ENCODE measurements at regions not wholly inside any gene's neighbourhood (a gene's known extent, or its start where the extent isn't known, plus 50 kb on each side); places are given as distances from the start of the nearest gene placed in this dataset.

- TF ChIP-seq GATA1 (IDR thresholded peaks at IDR 0.05; ENCODE audit: low read depth, low read length) = no peak
- TF ChIP-seq POLR2A (IDR thresholded peaks at IDR 0.05; ENCODE audit: low read length) = no peak
These were observed 485.7 kb upstream of the JARID2 start for GRCh38 chr6:14759976-14760672.

GRCh38 chr6:14762077-14762476 is 483.8 kb upstream of the JARID2 start:
- DNase-seq = no peak
- no peak for TF ChIP-seq GATA1 (IDR thresholded peaks at IDR 0.05; ENCODE audit: low read depth, low read length)
- TF ChIP-seq POLR2A (IDR thresholded peaks at IDR 0.05; ENCODE audit: low read length) = no peak

More at GRCh38 chr6:14759976-14760672, 485.7 kb upstream of the JARID2 start:
- DNase-seq = no peak

GRCh38 chr6:14763139-14763538 is 482.7 kb upstream of the JARID2 start:
- DNase-seq = peak; percentile 53 to 77

DNA sequence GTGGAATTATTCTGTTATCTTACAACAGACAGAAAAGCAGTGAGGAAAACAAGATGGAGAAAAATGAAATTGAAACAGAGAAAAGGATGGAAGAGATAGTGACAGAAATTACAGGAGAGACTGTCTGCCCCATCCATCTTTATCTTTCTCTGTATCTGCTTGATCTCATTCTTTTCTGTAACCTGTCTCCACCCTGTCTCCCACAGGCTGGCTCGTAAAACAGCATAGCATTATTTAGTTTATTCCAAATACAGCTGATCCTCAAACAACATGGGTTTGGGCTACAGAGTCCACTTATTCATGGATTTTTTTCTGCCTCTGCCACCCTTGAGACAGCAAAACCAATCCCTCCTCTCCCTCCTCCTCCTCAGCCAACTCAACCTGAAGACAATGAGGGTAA is 482.3 kb upstream of the JARID2 start:
- no peak for DNase-seq
- TF ChIP-seq POLR2A (IDR thresholded peaks at IDR 0.05; ENCODE audit: low read length) = no peak
- TF ChIP-seq GATA1 (IDR thresholded peaks at IDR 0.05; ENCODE audit: low read depth, low read length) = no peak

More at GRCh38 chr6:14763139-14763538, 482.7 kb upstream of the JARID2 start:
- TF ChIP-seq POLR2A (IDR thresholded peaks at IDR 0.05; ENCODE audit: low read length) (no peak), GATA1 (IDR thresholded peaks at IDR 0.05; ENCODE audit: low read depth, low read length) (no peak)

GRCh38 chr6:14765106-14765505 is 480.8 kb upstream of the JARID2 start:
- TF ChIP-seq POLR2A (IDR thresholded peaks at IDR 0.05; ENCODE audit: low read length) (no peak), GATA1 (IDR thresholded peaks at IDR 0.05; ENCODE audit: low read depth, low read length) (no peak)
- DNase-seq = peak in 1 of 2 experiments; percentile 55

DNA sequence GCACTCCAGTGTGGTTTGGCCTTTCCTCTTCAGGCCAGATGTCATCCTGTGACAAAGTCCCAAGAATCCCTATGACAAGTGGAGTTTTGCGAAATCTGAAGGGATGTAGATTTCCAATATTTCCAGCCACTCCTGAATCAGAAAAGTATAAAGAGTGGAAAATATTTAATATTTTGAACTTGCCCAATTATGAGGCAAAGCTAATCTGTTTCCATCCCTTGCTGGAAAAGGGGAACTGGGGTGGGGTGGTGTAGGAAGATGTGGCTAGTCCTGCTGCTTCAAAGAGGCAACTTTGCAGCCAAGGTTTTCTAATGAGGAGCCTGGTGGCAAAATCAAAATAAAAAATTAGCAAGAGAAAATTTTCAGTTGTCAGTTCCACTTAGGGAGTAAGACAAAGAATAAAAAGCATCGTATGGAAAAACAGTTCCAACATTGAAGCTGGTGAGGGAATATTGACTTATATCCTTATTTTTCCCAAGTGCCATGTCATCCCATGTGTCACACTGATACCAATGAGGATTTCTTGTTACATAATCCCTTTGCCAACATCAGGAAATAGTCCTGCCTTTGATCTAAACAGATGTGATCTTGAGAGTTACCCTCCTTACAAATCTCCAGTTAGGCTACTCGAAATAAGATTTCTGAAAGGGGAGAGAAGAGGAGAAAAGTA is 480.0 kb upstream of the JARID2 start:
- no peak for TF ChIP-seq GATA1 (IDR thresholded peaks at IDR 0.05; ENCODE audit: low read depth, low read length)
- TF ChIP-seq POLR2A (IDR thresholded peaks at IDR 0.05; ENCODE audit: low read length) = no peak
- peak in 1 of 2 experiments; percentile 28 for DNase-seq

GRCh38 chr6:14766391-14766994 is 479.4 kb upstream of the JARID2 start:
- TF ChIP-seq POLR2A (IDR thresholded peaks at IDR 0.05; ENCODE audit: low read length) (no peak), GATA1 (IDR thresholded peaks at IDR 0.05; ENCODE audit: low read depth, low read length) (no peak)
- no peak for DNase-seq

- TF ChIP-seq GATA1 (IDR thresholded peaks at IDR 0.05; ENCODE audit: low read depth, low read length) (no peak), POLR2A (IDR thresholded peaks at IDR 0.05; ENCODE audit: low read length) (no peak)
- peak in 1 of 2 experiments; percentile 14 for DNase-seq
These were observed 478.6 kb upstream of the JARID2 start for GRCh38 chr6:14767226-14767625.

- TF ChIP-seq POLR2A (IDR thresholded peaks at IDR 0.05; ENCODE audit: low read length) = no peak
- TF ChIP-seq GATA1 (IDR thresholded peaks at IDR 0.05; ENCODE audit: low read depth, low read length) = no peak
- DNase-seq = no peak
These were observed 475.8 kb upstream of the JARID2 start for GRCh38 chr6:14770040-14770439.

GRCh38 chr6:14770572-14770971 is 475.3 kb upstream of the JARID2 start:
- TF ChIP-seq POLR2A (IDR thresholded peaks at IDR 0.05; ENCODE audit: low read length) (no peak), GATA1 (IDR thresholded peaks at IDR 0.05; ENCODE audit: low read depth, low read length) (no peak)
- DNase-seq = no peak

DNA sequence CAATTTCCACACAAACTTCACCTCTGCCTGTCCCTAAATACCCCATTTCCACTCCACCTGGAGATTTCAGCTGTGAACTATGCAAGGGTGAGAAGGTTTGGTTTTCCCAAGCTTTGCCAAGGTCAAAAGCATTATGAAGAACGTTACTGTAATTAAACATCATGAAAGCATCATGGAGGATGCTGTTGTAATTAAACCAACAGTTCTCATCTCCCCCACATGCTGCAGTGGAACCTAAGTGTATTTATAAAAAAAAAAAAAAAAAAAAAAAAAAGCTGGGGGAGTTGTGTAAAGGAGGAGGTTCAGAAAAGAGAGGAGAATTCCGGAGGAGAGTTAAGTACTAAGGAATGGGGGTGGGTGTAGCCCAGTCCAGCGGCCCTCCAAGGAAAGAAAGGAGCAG is 474.9 kb upstream of the JARID2 start:
- no peak for TF ChIP-seq POLR2A (IDR thresholded peaks at IDR 0.05; ENCODE audit: low read length)
- TF ChIP-seq GATA1 (IDR thresholded peaks at IDR 0.05; ENCODE audit: low read depth, low read length) = no peak
- no peak for DNase-seq

DNA sequence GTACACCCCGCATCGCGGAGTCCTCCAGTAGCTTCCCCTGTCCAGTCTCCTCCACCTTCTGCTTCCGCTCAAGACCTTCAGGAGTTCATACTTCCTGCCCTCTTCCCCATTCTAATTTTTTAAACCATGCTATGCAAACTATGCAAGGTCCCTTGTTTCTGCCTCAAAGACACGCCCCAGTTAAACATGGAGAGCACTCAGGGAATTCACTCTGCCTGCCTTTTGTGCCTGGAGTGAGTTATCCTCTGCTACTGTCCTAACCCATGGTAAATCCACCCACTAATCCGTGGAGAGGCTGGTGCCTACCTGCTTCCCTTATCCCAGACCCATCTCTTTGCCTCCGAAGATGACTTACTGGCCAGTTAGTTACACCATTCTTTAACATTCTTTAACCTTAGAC is 473.7 kb upstream of the JARID2 start:
- TF ChIP-seq POLR2A (IDR thresholded peaks at IDR 0.05; ENCODE audit: low read length) (no peak), GATA1 (IDR thresholded peaks at IDR 0.05; ENCODE audit: low read depth, low read length) (no peak)
- no peak for DNase-seq

GRCh38 chr6:14775528-14775927 is 470.3 kb upstream of the JARID2 start:
- TF ChIP-seq GATA1 (IDR thresholded peaks at IDR 0.05; ENCODE audit: low read depth, low read length) (no peak), POLR2A (IDR thresholded peaks at IDR 0.05; ENCODE audit: low read length) (no peak)
- peak; percentile 20 to 56 for DNase-seq

- TF ChIP-seq POLR2A (IDR thresholded peaks at IDR 0.05; ENCODE audit: low read length) (no peak), GATA1 (IDR thresholded peaks at IDR 0.05; ENCODE audit: low read depth, low read length) (no peak)
- DNase-seq = peak in 1 of 2 experiments; percentile 53
These were observed 469.6 kb upstream of the JARID2 start for GRCh38 chr6:14776307-14776706.

Measured in erythroblast (primary cell).